Keratinocyte (primary cell): ENCODE measurements at regions not wholly inside any gene's neighbourhood (a gene's known extent, or its start where the extent isn't known, plus 50 kb on each side); places are given as distances from the start of the nearest gene placed in this dataset.

Experiments
- CTCF ChIP-seq, 3 experiments: IDR thresholded peaks in 1 of 3; conservative IDR thresholded peaks in 1 of 3; optimal IDR thresholded peaks in 1 of 3; 2 replicates in 2 of 3; 3 replicates in 1 of 3; pipeline versions ENCODE3 to v1.5.1; 2011; ENCODE audit warnings: low read length in 3 of 3, mild to moderate bottlenecking in 3 of 3, moderate library complexity in 2 of 3, control low read depth in 1 of 3, inconsistent platforms in 1 of 3; ENCODE audit not compliant: insufficient read depth in 2 of 3; ENCODE audit errors: extremely low read depth in 1 of 3
- EZH2 ChIP-seq: IDR thresholded peaks from one replicate; pipeline ENCODE4 v1.6.1; 2012; ENCODE audit warnings: inconsistent platforms, mild to moderate bottlenecking, low read length, moderate library complexity

- TF ChIP-seq CTCF (optimal IDR thresholded peaks at IDR 0.05 in 1 of 3, IDR thresholded peaks at IDR 0.05 in 1 of 3, conservative IDR thresholded peaks at IDR 0.05 in 1 of 3; ENCODE audit: extremely low read depth in 1 of 3, insufficient read depth in 2 of 3, low read length in 3 of 3) (no peak), EZH2 (no peak)
Measured at GRCh38 chr20:48371211-48371610, 456.6 kb downstream of the PREX1 start.
